SU-DHL-6 (cell line): ENCODE measurements at regions not wholly inside any gene's neighbourhood (a gene's known extent, or its start where the extent isn't known, plus 50 kb on each side); places are given as distances from the start of the nearest gene placed in this dataset.

Experiments used
- H2AFZ ChIP-seq: fragments of 200-600 bp; sonication (generic); 2 replicates; pipeline ENCODE4 v1.6.1; 2014; ENCODE audit warnings: low read depth, mild to moderate bottlenecking, moderate library complexity, mixed read lengths, antibody characterized with exemption, low read length; ENCODE audit not compliant: severe bottlenecking
- H3F3A ChIP-seq: fragments of 200-600 bp; shearing (Covaris generic); 2 replicates; pipeline ENCODE4 v1.6.0; 2016; ENCODE audit warnings: antibody characterized with exemption, mild to moderate bottlenecking; ENCODE audit not compliant: insufficient read depth
- H3K27ac ChIP-seq: fragments of 200-600 bp; sonication (generic); 2 replicates; pipeline ENCODE4 v1.5.1; 2016; ENCODE audit warnings: low read depth, mild to moderate bottlenecking, low read length, moderate library complexity, mixed read lengths
- H3K27me3 ChIP-seq: fragments of 200-600 bp; sonication (generic), shearing (Covaris generic); 2 replicates; pipeline ENCODE4 v1.6.0; 2014; ENCODE audit warnings: mild to moderate bottlenecking, low read length
- H3K36me3 ChIP-seq: fragments of 200-600 bp; sonication (generic); 2 replicates; pipeline ENCODE4 v1.6.1; 2014; ENCODE audit warnings: mild to moderate bottlenecking, low read length, mixed read lengths
- H3K4me2 ChIP-seq: fragments of 300-600, 200-600 bp; shearing (Covaris generic), sonication (generic); 2 replicates; pipeline ENCODE4 v1.6.0; 2014; ENCODE audit warnings: low read length, low read depth, mild to moderate bottlenecking; ENCODE audit not compliant: poor library complexity, severe bottlenecking
- H3K4me3 ChIP-seq: fragments of 200-600 bp; sonication (generic); 2 replicates; pipeline ENCODE4 v1.5.1; 2014; ENCODE audit warnings: antibody characterized with exemption, low read length, mild to moderate bottlenecking, mixed read lengths; ENCODE audit not compliant: insufficient read depth, poor library complexity, severe bottlenecking
- H3K79me2 ChIP-seq: fragments of 200-600 bp; sonication (generic); 2 replicates; pipeline ENCODE4 v1.6.1; 2014; ENCODE audit warnings: mild to moderate bottlenecking, low read length, moderate library complexity; ENCODE audit not compliant: insufficient read depth
- H3K9ac ChIP-seq: fragments of 200-600 bp; sonication (generic); 2 replicates; pipeline ENCODE4 v1.7.0; 2014; ENCODE audit warnings: mild to moderate bottlenecking, low read length
- H3K9me2 ChIP-seq: fragments of 200-600 bp; sonication (generic); replicated peaks from 2 replicates; pipeline ENCODE4 v1.6.1; 2014; ENCODE audit warnings: low read length; ENCODE audit not compliant: insufficient read depth
- H3K9me3 ChIP-seq: fragments of 200-600 bp; sonication (generic); 2 replicates; pipeline ENCODE4 v1.6.1; 2014; ENCODE audit warnings: low read length, mixed read lengths; ENCODE audit not compliant: insufficient read depth
- H4K20me1 ChIP-seq: fragments of 200-600 bp; sonication (generic); 2 replicates; pipeline ENCODE4 v1.6.1; 2014; ENCODE audit warnings: low read depth, mild to moderate bottlenecking, antibody characterized with exemption, low read length, moderate library complexity, mixed read lengths
- CTCF ChIP-seq: fragments of 200-600 bp; sonication (generic); IDR thresholded peaks from one replicate; pipeline ENCODE4 v1.5.1; 2017; ENCODE audit warnings: antibody characterized with exemption, mild to moderate bottlenecking, low read length, moderate library complexity; ENCODE audit not compliant: insufficient read depth, poor library complexity, severe bottlenecking
- EZH2phosphoT487 ChIP-seq: fragments of 200-600 bp; sonication (generic), shearing (Covaris generic); conservative IDR thresholded peaks from 2 replicates; pipeline ENCODE4 v1.6.1; 2018; ENCODE audit warnings: mild to moderate bottlenecking, antibody characterized with exemption, low read length, moderate library complexity, mixed read lengths

GRCh38 chr17:43314611-43315011, 80.8 kb upstream of the RNU2-1 start:
- no peaks in the 10 kb centered on the region for H4K20me1 ChIP-seq
- H3K27me3 ChIP-seq, result no peaks in the 10 kb centered on the region
- H3K36me3 ChIP-seq, result no peaks in the 10 kb centered on the region
- H3K27ac ChIP-seq, result no peak overlapping the region
- no peak overlapping the region for H3K9ac ChIP-seq
- H3F3A ChIP-seq, result peaks cover 8% of the 10 kb centered on the region
- peaks cover 5% of the 10 kb centered on the region; the same call in 1 of the 2 replicates for H3K9me3 ChIP-seq
- no peak for TF ChIP-seq CTCF
- no peak for TF ChIP-seq EZH2phosphoT487
- H3K4me3 ChIP-seq, result no peak overlapping the region
- no peak overlapping the region for H3K4me2 ChIP-seq
- H2AFZ ChIP-seq, result no peak overlapping the region
- H3K9me2 ChIP-seq, result no peaks in the 10 kb centered on the region
- no peaks in the 10 kb centered on the region for H3K79me2 ChIP-seq

GRCh38 chr17:43312011-43312410, 78.2 kb upstream of the RNU2-1 start:
- Histone ChIP-seq H3K4me3 (no peak overlapping the region), H3K9me3 (no peaks in the 10 kb centered on the region), H3F3A (peaks cover 8% of the 10 kb centered on the region), H3K9ac (no peak overlapping the region), H3K4me2 (no peak overlapping the region), H4K20me1 (no peaks in the 10 kb centered on the region), H3K36me3 (no peaks in the 10 kb centered on the region), H2AFZ (no peak overlapping the region), H3K79me2 (no peaks in the 10 kb centered on the region), H3K27ac (no peak overlapping the region), H3K27me3 (no peaks in the 10 kb centered on the region), H3K9me2 (no peaks in the 10 kb centered on the region)
- TF ChIP-seq CTCF, result no peak
- TF ChIP-seq EZH2phosphoT487, result no peak

- Histone ChIP-seq H3K9me2 (no peaks in the 10 kb centered on the region), H3F3A (peaks cover 4% of the 10 kb centered on the region; the same call in 1 of the 2 replicates), H3K9me3 (no peaks in the 10 kb centered on the region), H3K4me3 (no peak overlapping the region), H4K20me1 (no peaks in the 10 kb centered on the region), H3K79me2 (no peaks in the 10 kb centered on the region), H3K9ac (no peak overlapping the region), H2AFZ (no peak overlapping the region), H3K27ac (no peak overlapping the region), H3K4me2 (no peak overlapping the region), H3K36me3 (no peaks in the 10 kb centered on the region), H3K27me3 (no peaks in the 10 kb centered on the region)
- no peak for TF ChIP-seq CTCF
- no peak for TF ChIP-seq EZH2phosphoT487
Measured at GRCh38 chr17:43309505-43310332, 75.9 kb upstream of the RNU2-1 start.
